ENCODE measurements at regions not wholly inside any gene's neighbourhood (a gene's known extent, or its start where the extent isn't known, plus 50 kb on each side); places are given as distances from the start of the nearest gene placed in this dataset.

GRCh38 chr6:120147071-120147871, 797.7 kb upstream of the MAN1A1 start:
- no peak for DNase-seq (ENCODE audit: low read depth, low spot score)
- in situ Hi-C loops (cut with HindIII; ENCODE audit: low sequenced_read_pairs) = no loop called here
- H3K4me3 ChIP-seq (ENCODE audit: low read depth, low read length) = no peak overlapping the region
- TF ChIP-seq, protein P1, sequence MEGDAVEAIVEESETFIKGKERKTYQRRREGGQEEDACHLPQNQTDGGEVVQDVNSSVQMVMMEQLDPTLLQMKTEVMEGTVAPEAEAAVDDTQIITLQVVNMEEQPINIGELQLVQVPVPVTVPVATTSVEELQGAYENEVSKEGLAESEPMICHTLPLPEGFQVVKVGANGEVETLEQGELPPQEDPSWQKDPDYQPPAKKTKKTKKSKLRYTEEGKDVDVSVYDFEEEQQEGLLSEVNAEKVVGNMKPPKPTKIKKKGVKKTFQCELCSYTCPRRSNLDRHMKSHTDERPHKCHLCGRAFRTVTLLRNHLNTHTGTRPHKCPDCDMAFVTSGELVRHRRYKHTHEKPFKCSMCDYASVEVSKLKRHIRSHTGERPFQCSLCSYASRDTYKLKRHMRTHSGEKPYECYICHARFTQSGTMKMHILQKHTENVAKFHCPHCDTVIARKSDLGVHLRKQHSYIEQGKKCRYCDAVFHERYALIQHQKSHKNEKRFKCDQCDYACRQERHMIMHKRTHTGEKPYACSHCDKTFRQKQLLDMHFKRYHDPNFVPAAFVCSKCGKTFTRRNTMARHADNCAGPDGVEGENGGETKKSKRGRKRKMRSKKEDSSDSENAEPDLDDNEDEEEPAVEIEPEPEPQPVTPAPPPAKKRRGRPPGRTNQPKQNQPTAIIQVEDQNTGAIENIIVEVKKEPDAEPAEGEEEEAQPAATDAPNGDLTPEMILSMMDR (IDR thresholded peaks at IDR 0.05; ENCODE audit: low read depth, low read length) = peak; percentile 8

GRCh38 chr6:120141601-120142000, 792.0 kb upstream of the MAN1A1 start:
- in situ Hi-C loops (cut with HindIII; ENCODE audit: low sequenced_read_pairs) = no loop called here
- DNase-seq (ENCODE audit: low read depth, low spot score) = no peak
- no peak overlapping the region for H3K4me3 ChIP-seq (ENCODE audit: low read depth, low read length)
- TF ChIP-seq, protein P1 (IDR thresholded peaks at IDR 0.05; ENCODE audit: low read depth, low read length) = no peak

DNA sequence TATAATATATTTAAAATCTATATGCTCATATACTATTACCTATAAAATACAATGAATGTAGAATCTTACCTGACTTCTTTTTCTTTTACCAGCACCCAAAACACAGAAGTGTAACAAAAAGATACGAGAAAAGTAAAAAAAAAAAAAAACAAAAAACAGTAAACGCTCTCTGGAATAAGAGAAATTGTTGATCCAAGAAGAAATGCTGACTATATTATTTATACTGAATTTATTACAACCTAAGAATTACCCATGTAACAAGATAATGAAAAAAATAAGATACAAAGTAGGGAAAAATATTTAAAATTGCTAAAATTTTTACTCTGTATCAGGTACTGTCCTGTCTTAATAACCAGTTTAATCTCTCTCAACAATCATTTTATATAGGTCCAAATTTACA, 787.9 kb upstream of the MAN1A1 start:
- in situ Hi-C loops (cut with HindIII; ENCODE audit: low sequenced_read_pairs) = no loop called here
- DNase-seq (ENCODE audit: low read depth, low spot score) = no peak
- no peak overlapping the region for H3K4me3 ChIP-seq (ENCODE audit: low read depth, low read length)
- TF ChIP-seq, protein P1 (IDR thresholded peaks at IDR 0.05; ENCODE audit: low read depth, low read length) = no peak

DNA sequence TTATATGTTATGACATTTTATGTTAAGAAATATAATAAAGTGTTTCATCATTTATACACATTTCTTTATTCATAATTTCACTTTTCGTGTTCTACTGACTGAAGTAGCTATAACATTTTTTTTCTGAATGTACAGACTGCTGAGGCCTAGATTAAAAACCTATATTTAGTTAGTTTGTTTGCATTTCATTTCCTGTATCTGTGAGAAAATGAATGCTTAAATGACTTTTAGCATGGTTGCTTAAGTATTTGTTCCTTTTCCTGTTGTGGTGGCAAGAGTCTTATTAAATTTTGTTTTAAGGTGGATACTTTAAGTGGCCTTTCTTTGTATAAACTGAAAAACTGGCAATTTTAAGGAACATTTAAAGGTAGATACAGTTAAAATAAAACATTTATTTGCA, 779.7 kb upstream of the MAN1A1 start:
- in situ Hi-C loops (cut with HindIII; ENCODE audit: low sequenced_read_pairs) = no loop called here
- no peak overlapping the region for H3K4me3 ChIP-seq (ENCODE audit: low read depth, low read length)
- TF ChIP-seq, protein P1 (IDR thresholded peaks at IDR 0.05; ENCODE audit: low read depth, low read length) = no peak
- DNase-seq (ENCODE audit: low read depth, low spot score) = no peak

- no peak for DNase-seq (ENCODE audit: low read depth, low spot score)
- no peak overlapping the region for H3K4me3 ChIP-seq (ENCODE audit: low read depth, low read length)
- TF ChIP-seq, protein P1 (IDR thresholded peaks at IDR 0.05; ENCODE audit: low read depth, low read length) = no peak
- in situ Hi-C loops (cut with HindIII; ENCODE audit: low sequenced_read_pairs) = no loop called here
Observed at GRCh38 chr6:120122401-120122800, 772.8 kb upstream of the MAN1A1 start.

DNA sequence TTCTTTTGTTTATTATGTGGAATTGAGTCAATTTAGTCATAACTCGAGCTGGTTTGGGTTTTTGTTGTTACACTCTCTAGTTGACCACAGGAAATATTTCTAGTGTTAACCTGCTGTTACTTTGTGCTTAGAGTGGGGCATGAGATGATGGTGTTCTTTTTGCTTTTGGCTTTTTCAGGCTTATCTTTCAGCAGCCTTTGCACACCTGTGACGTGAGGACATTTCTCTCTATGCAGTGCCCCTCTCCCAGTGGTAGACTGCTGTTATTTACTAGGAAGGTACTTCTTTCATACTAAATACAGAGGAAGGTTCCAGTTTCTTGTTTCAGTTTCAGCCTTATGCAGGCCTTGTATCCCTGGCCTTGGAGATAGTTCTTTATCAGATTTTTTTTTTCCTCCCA, 766.8 kb upstream of the MAN1A1 start:
- TF ChIP-seq, protein P1 (IDR thresholded peaks at IDR 0.05; ENCODE audit: low read depth, low read length) = no peak
- no peak overlapping the region for H3K4me3 ChIP-seq (ENCODE audit: low read depth, low read length)
- in situ Hi-C loops (cut with HindIII; ENCODE audit: low sequenced_read_pairs) = no loop called here

More for the DNA sequence above, 766.8 kb upstream of the MAN1A1 start:
- no peak for DNase-seq (ENCODE audit: low read depth, low spot score)

All from astrocyte of the spinal cord (primary cell).